Gastrocnemius medialis (tissue), 4 donors: ENCODE measurements at regions not wholly inside any gene's neighbourhood (a gene's known extent, or its start where the extent isn't known, plus 50 kb on each side); places are given as distances from the start of the nearest gene placed in this dataset.

ENCODE experiments used
- ATAC-seq, 2 donors: fragments of 150-250 bp; one replicate each; pipeline ENCODE4 v1.9.1; 2016
- DNase-seq, 2 donors: peaks; one replicate each; pipeline ENCODE4 v3.0.0-alpha.2; 2019
- H3K27ac ChIP-seq, 4 donors: fragments of 200-600 bp; sonication (generic); 1 replicate in 1 of 4; 2 replicates in 3 of 4; pipeline ENCODE4 v1.5.1; 2016 to 2018; ENCODE audit warnings: mild to moderate bottlenecking in 2 of 4, moderate library complexity in 1 of 4
- H3K27me3 ChIP-seq, 3 donors: fragments of 200-600 bp; sonication (generic) in 2 of 3; 1 replicate in 1 of 3; 2 replicates in 2 of 3; pipeline versions ENCODE4 v1.5.1 to v1.6.0; 2016 to 2019; ENCODE audit warnings: mild to moderate bottlenecking in 1 of 3, moderate library complexity in 1 of 3
- H3K36me3 ChIP-seq, 2 donors: fragments of 200-600 bp; sonication (generic) in 1 of 2; one replicate each; pipeline ENCODE4 v1.5.1; 2017 to 2018
- H3K4me1 ChIP-seq, 2 donors: fragments of 200-600 bp; sonication (generic) in 1 of 2; one replicate each; pipeline ENCODE4 v1.5.1; 2016 to 2017; ENCODE audit warnings: mild to moderate bottlenecking in 2 of 2
- H3K4me3 ChIP-seq, 4 donors: fragments of 200-600 bp; sonication (generic) in 3 of 4; 1 replicate in 1 of 4; 2 replicates in 3 of 4; pipeline ENCODE4 v1.5.1; 2016 to 2019; ENCODE audit warnings: mild to moderate bottlenecking in 2 of 4
- H3K9me3 ChIP-seq, 3 donors: fragments of 200-600 bp; sonication (generic) in 2 of 3; 1 replicate in 1 of 3; 2 replicates in 2 of 3; pipeline ENCODE4 v1.5.1; 2016 to 2019
- POLR2A ChIP-seq, 2 donors: fragments of 450-650 bp; IDR thresholded peaks; one replicate each; pipeline ENCODE4 v1.6.1; 2017; ENCODE audit warnings: antibody characterized with exemption in 2 of 2, mild to moderate bottlenecking in 2 of 2, moderate library complexity in 2 of 2
- in situ Hi-C, 4 donors: fragments of 200-750 bp; cut with MboI; loops; one replicate each; pipeline versions ENCODE4 v1.15.0 to v1.8.0; 2017; ENCODE audit warnings: low sequenced_read_pairs in 4 of 4
- intact Hi-C: fragments of 100-400 bp; cut with DNase I; formaldehyde crosslinking; loops from one replicate; pipeline ENCODE4 v1.15.1; 2023; ENCODE audit warnings: low total_unique reads
- TF ChIP-seq, protein P1 (sequence below), 5 experiments: fragments of 450-650 bp in 3 of 5; fragments of 200-600 bp in 2 of 5; sonication (generic) in 2 of 5; IDR thresholded peaks in 4 of 5; conservative IDR thresholded peaks in 1 of 5; 1 replicate in 4 of 5; 2 replicates in 1 of 5; pipeline ENCODE4 v1.5.1; 2016 to 2019; ENCODE audit warnings: antibody characterized with exemption in 5 of 5, mild to moderate bottlenecking in 3 of 5, moderate library complexity in 3 of 5

DNA sequence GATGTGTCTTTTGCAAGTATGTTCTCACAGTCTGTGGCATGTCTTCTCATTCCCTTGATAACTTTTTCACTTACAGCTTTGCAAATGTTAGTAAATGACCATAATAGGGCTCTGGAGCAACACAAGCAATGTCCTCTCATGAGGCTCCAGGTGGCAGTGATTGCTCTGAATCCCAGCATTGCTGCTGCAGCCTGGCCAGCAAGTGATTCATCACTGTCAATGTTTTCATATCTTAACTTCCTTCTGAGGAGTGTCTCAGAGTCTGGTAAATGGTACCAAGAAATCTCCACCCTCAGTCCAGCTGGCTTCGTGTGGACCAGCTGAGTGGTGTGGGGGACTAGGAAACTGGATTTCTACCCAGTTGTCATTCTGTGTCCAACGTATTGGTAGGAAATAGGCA, 139.6 kb downstream of the MYLK4 start:
- H3K27ac ChIP-seq: no peak overlapping the region
- no peaks in the 10 kb centered on the region for H3K9me3 ChIP-seq
- TF ChIP-seq POLR2A (IDR thresholded peaks at IDR 0.05): no peak
- TF ChIP-seq, protein P1, sequence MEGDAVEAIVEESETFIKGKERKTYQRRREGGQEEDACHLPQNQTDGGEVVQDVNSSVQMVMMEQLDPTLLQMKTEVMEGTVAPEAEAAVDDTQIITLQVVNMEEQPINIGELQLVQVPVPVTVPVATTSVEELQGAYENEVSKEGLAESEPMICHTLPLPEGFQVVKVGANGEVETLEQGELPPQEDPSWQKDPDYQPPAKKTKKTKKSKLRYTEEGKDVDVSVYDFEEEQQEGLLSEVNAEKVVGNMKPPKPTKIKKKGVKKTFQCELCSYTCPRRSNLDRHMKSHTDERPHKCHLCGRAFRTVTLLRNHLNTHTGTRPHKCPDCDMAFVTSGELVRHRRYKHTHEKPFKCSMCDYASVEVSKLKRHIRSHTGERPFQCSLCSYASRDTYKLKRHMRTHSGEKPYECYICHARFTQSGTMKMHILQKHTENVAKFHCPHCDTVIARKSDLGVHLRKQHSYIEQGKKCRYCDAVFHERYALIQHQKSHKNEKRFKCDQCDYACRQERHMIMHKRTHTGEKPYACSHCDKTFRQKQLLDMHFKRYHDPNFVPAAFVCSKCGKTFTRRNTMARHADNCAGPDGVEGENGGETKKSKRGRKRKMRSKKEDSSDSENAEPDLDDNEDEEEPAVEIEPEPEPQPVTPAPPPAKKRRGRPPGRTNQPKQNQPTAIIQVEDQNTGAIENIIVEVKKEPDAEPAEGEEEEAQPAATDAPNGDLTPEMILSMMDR (IDR thresholded peaks at IDR 0.05 in 4 of 5, conservative IDR thresholded peaks at IDR 0.05 in 1 of 5): no peak
- H3K4me3 ChIP-seq: no peak overlapping the region
- no peaks in the 10 kb centered on the region for H3K36me3 ChIP-seq
- DNase-seq (no peak), ATAC-seq (no peak)
- intact Hi-C loops: no loop called here
- in situ Hi-C loops: no loop called here
- no peaks in the 10 kb centered on the region for H3K27me3 ChIP-seq
- no peaks in the 10 kb centered on the region for H3K4me1 ChIP-seq

DNA sequence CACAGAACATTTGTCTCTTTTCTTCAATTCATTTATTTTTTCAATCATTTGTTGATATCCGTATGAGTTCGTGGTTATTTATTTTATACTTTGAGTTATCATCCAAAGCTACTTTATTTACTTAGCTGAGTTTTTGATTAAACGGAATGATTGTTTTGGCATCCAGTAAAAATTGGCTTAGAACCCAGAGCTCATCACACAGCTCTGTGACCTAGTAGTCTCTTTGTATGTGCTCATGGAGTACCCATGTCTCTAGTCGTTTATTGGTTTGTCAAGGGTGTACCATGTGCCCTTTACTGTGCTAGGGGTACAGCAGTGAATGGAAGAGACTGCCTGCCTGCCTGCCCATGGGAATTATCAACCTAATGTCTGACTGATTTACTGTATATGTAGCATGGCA, 142.2 kb downstream of the MYLK4 start:
- in situ Hi-C loops: no loop called here
- no peak overlapping the region for H3K4me3 ChIP-seq
- DNase-seq (no peak), ATAC-seq (no peak)
- no peaks in the 10 kb centered on the region for H3K27me3 ChIP-seq
- TF ChIP-seq, protein P1 (IDR thresholded peaks at IDR 0.05 in 4 of 5, conservative IDR thresholded peaks at IDR 0.05 in 1 of 5): no peak
- no peak for TF ChIP-seq POLR2A (IDR thresholded peaks at IDR 0.05)
- no peaks in the 10 kb centered on the region for H3K9me3 ChIP-seq
- no peak overlapping the region for H3K27ac ChIP-seq
- H3K36me3 ChIP-seq: no peaks in the 10 kb centered on the region
- intact Hi-C loops: no loop called here
- no peaks in the 10 kb centered on the region for H3K4me1 ChIP-seq

DNA sequence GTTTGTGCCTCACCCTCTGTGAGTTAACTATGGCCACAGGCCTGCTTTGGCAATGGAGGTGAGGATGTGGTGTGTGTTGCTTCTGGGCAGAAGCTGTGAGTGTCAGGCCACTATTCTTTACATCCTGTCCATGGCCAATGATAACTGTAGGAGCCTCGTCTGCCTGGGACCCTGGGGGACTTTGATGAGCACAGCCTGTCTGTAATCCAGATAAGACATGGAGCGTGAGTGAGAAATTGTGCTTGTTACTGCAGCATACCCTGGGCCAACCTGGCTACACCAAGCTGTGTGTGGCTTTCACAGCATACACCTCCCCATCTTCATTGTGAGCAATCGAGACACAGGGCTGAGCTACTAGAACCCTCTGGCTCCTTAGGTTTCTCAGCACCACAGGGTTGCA, 150.4 kb downstream of the MYLK4 start:
- intact Hi-C loops: no loop called here
- no peaks in the 10 kb centered on the region for H3K9me3 ChIP-seq
- no peak overlapping the region for H3K27ac ChIP-seq
- in situ Hi-C loops: no loop called here
- no peaks in the 10 kb centered on the region for H3K27me3 ChIP-seq
- H3K4me3 ChIP-seq: no peak overlapping the region
- H3K36me3 ChIP-seq: no peaks in the 10 kb centered on the region
- H3K4me1 ChIP-seq: no peaks in the 10 kb centered on the region
- no peak for TF ChIP-seq POLR2A (IDR thresholded peaks at IDR 0.05)
- TF ChIP-seq, protein P1 (IDR thresholded peaks at IDR 0.05 in 4 of 5, conservative IDR thresholded peaks at IDR 0.05 in 1 of 5): no peak
- DNase-seq (no peak), ATAC-seq (no peak)

DNA sequence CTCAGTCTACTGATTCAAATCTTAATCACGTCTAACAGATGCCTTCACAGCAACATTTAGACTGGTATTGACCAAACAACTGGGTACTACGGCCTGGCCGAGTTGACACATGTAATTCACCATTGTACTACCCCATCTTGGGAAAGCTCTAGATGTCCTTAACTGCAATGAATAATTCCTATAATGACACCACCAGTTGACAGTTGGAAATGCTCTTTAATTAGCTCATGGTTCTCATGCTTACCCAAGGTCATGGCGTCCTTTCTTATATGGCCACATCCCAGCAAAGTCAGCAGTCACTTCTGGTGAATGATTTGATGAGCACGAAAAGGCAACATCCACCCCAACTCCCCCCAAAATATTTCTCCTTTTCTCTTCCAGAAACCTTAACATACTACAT, 150.9 kb downstream of the MYLK4 start:
- TF ChIP-seq, protein P1 (IDR thresholded peaks at IDR 0.05 in 4 of 5, conservative IDR thresholded peaks at IDR 0.05 in 1 of 5): no peak
- TF ChIP-seq POLR2A (IDR thresholded peaks at IDR 0.05): no peak
- ATAC-seq (no peak), DNase-seq (no peak)
- Histone ChIP-seq H3K9me3 (no peaks in the 10 kb centered on the region), H3K4me1 (no peaks in the 10 kb centered on the region), H3K4me3 (no peak overlapping the region), H3K27me3 (no peaks in the 10 kb centered on the region), H3K27ac (no peak overlapping the region), H3K36me3 (no peaks in the 10 kb centered on the region)
- in situ Hi-C loops: no loop called here
- intact Hi-C loops: no loop called here

DNA sequence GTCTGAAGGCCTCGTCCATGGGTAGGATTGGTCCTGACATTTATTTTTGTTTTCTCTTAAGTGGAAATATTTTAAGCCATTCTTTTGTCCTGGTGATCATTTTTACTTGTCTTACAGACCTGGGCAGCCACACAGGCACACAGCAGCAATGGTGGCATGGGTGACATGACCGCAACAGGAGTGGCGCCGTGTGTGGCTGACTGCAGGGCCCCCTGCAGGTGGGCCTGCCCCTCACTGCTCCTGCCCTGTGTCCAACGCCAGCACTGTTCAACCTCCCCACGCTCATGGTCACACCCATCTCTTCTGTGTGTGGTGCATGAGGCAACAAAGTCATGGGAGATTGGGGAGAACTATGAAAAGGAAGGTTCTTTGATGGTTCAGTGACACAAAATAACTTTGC, 151.9 kb downstream of the MYLK4 start:
- no peak for TF ChIP-seq POLR2A (IDR thresholded peaks at IDR 0.05)
- no peaks in the 10 kb centered on the region for H3K4me1 ChIP-seq
- H3K27me3 ChIP-seq: no peaks in the 10 kb centered on the region
- H3K4me3 ChIP-seq: no peak overlapping the region
- intact Hi-C loops: no loop called here
- no peak overlapping the region for H3K27ac ChIP-seq
- DNase-seq (no peak), ATAC-seq (no peak)
- in situ Hi-C loops: no loop called here
- H3K9me3 ChIP-seq: no peaks in the 10 kb centered on the region
- no peaks in the 10 kb centered on the region for H3K36me3 ChIP-seq
